ENCODE measurements at regions not wholly inside any gene's neighbourhood (a gene's known extent, or its start where the extent isn't known, plus 50 kb on each side); places are given as distances from the start of the nearest gene placed in this dataset.

DNA sequence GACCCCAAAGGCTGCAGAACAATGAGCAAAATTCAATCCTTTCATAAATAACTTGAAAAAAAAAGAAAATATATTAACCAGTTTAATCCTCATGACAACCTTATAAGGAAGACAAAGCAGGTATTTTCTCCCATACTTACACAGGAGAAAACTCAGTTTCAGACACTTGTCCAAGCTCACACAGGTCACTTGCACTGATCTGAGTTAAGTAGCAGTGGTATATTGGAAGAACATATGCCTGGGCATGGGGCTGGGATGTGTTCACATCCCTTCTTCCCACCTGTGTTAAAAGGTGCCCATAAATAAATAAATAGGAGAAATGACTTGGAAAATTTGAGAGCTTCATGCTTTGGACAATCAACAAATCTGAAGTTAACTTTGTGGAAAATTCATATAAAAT, 63.5 kb upstream of the SELENOP start:
- no peak overlapping the region for H2AK5ac ChIP-seq (ENCODE audit: low read depth, low read length)
- TF ChIP-seq SRF (IDR thresholded peaks at IDR 0.05; ENCODE audit: low read depth, low read length): no peak
- no peak for TF ChIP-seq KDM1A (IDR thresholded peaks at IDR 0.05; ENCODE audit: borderline replicate concordance, low read length)
- TF ChIP-seq RBBP5 (IDR thresholded peaks at IDR 0.05; ENCODE audit: borderline replicate concordance, low read depth, low read length): no peak
- POLR2A ChIA-PET (ENCODE audit: partially characterized antibody): no interaction called here
- no peaks in the 10 kb centered on the region; a peak in 1 of 7 replicates for H3K4me1 ChIP-seq (replicated peaks in 1 of 4; ENCODE audit: control insufficient read depth in 3 of 4, insufficient read depth in 4 of 4, low read length in 3 of 4)
- no peak overlapping the region for H3K23ac ChIP-seq (ENCODE audit: insufficient read length)
- H3K4me3 ChIP-seq (ENCODE audit: extremely low read depth in 1 of 4, insufficient read depth in 2 of 4, low read depth in 3 of 4, low read length in 4 of 4): no peak overlapping the region
- no peak for FAIRE-seq
- H3K56ac ChIP-seq (replicated peaks; ENCODE audit: insufficient read length, low read depth, low read length): no peak overlapping the region
- no peaks in the 10 kb centered on the region for H3K9me3 ChIP-seq (ENCODE audit: insufficient read depth in 2 of 2, low read depth in 1 of 2, low read length in 1 of 2)
- no peak overlapping the region for H2BK12ac ChIP-seq (ENCODE audit: low read depth, low read length)
- H4K5ac ChIP-seq (ENCODE audit: insufficient read length, low read depth, low read length): no peak overlapping the region
- H2BK20ac ChIP-seq (ENCODE audit: low read length): no peak overlapping the region
- H3K4me2 ChIP-seq (ENCODE audit: insufficient read depth in 1 of 2, low read depth in 2 of 2, low read length in 2 of 2): no peak overlapping the region
- no peak overlapping the region for H3K9ac ChIP-seq (replicated peaks in 1 of 4; ENCODE audit: extremely low read depth in 1 of 4, low read depth in 3 of 4, low read length in 3 of 4)
- H4K91ac ChIP-seq (replicated peaks; ENCODE audit: insufficient read length, low read length): no peak overlapping the region
- no peaks in the 10 kb centered on the region for H4K20me1 ChIP-seq (replicated peaks in 1 of 2; ENCODE audit: control insufficient read depth in 1 of 2, insufficient read depth in 2 of 2, low read length in 2 of 2)
- H4K8ac ChIP-seq (ENCODE audit: extremely low read depth, insufficient read depth, low read length): no peak overlapping the region
- H3K36me3 ChIP-seq (ENCODE audit: control insufficient read depth in 2 of 4, insufficient read depth in 4 of 4, low read length in 3 of 4): no peaks in the 10 kb centered on the region
- no peak overlapping the region for H3K18ac ChIP-seq (ENCODE audit: extremely low read depth, low read length)
- no peaks in the 10 kb centered on the region for H3K79me1 ChIP-seq (ENCODE audit: low read depth, low read length)
- H2AFZ ChIP-seq (ENCODE audit: low read length): no peak overlapping the region
- no peak overlapping the region for H2BK5ac ChIP-seq (ENCODE audit: low read depth, low read length)
- H2BK15ac ChIP-seq (ENCODE audit: low read length): no peak overlapping the region
- H3K27ac ChIP-seq (ENCODE audit: low read depth, low read length): no peak overlapping the region
- H3K79me2 ChIP-seq (ENCODE audit: control insufficient read depth in 1 of 2, insufficient read depth in 2 of 2, low read length in 2 of 2): no peaks in the 10 kb centered on the region
- H3K23me2 ChIP-seq (ENCODE audit: low read depth, low read length): no peaks in the 10 kb centered on the region; the same call in 1 of the 2 replicates
- no peak overlapping the region for H3K4ac ChIP-seq (replicated peaks; ENCODE audit: insufficient read length, low read depth, low read length)
- H3K14ac ChIP-seq (ENCODE audit: insufficient read length): no peak overlapping the region
- DNase-seq (ENCODE audit: low read depth in 1 of 2, low spot score in 2 of 2): no peak
- no peak overlapping the region for H2BK120ac ChIP-seq (replicated peaks; ENCODE audit: low read depth, low read length)
- CTCF ChIA-PET (ENCODE audit: partially characterized antibody): interaction anchor here (6.6 kb wide), 1 partner anchor 14 kb away, joined by 31 read pairs; no protein-coding TSS in a partner anchor
- H3K27me3 ChIP-seq (replicated peaks in 1 of 4; ENCODE audit: control insufficient read depth in 3 of 4, extremely low read depth in 1 of 4, insufficient read depth in 3 of 4, low read length in 3 of 4): no peaks in the 10 kb centered on the region
